Glutamatergic neuron (in vitro differentiated cells): ENCODE measurements at regions not wholly inside any gene's neighbourhood (a gene's known extent, or its start where the extent isn't known, plus 50 kb on each side); places are given as distances from the start of the nearest gene placed in this dataset.
"Not testable (repeated sequence)": the region's sequence is repeated elsewhere in the genome, so short reads cannot be mapped to it uniquely, and the experiment has no call there.

Experiments used
- DNase-seq: peaks from one replicate; pipeline ENCODE4 v3.0.0; 2022
- H3K27ac Mint-ChIP-seq: one replicate; pipeline ENCODE4 v1.8.0; 2020; ENCODE audit warnings: mild to moderate bottlenecking, mixed read lengths, inconsistent platforms; ENCODE audit not compliant: unreplicated experiment
- H3K27me3 Mint-ChIP-seq: one replicate; pipeline ENCODE4 v1.8.0; 2020; ENCODE audit warnings: mild to moderate bottlenecking, moderate library complexity, mixed read lengths, inconsistent platforms; ENCODE audit not compliant: unreplicated experiment
- H3K36me3 Mint-ChIP-seq: one replicate; pipeline ENCODE4 v1.8.0; 2020; ENCODE audit warnings: mild to moderate bottlenecking, mixed read lengths, inconsistent platforms; ENCODE audit not compliant: unreplicated experiment
- H3K4me1 Mint-ChIP-seq: one replicate; pipeline ENCODE4 v1.8.0; 2020; ENCODE audit warnings: mild to moderate bottlenecking, low read depth, mixed read lengths, inconsistent platforms; ENCODE audit not compliant: unreplicated experiment
- H3K4me3 Mint-ChIP-seq: one replicate; pipeline ENCODE4 v1.8.0; 2020; ENCODE audit warnings: mild to moderate bottlenecking, mixed read lengths, inconsistent platforms; ENCODE audit not compliant: unreplicated experiment
- H3K9me3 Mint-ChIP-seq: one replicate; pipeline ENCODE4 v1.8.0; 2020; ENCODE audit warnings: mild to moderate bottlenecking, moderate library complexity, mixed read lengths, inconsistent platforms; ENCODE audit not compliant: unreplicated experiment
- CTCF ChIP-seq: fragments of 200-600 bp; sonication (generic); IDR thresholded peaks from one replicate; pipeline ENCODE4 v1.5.0; 2021; ENCODE audit not compliant: partially characterized antibody, unreplicated experiment

GRCh38 chr1:172941471-172941870 is 109.3 kb downstream of the TNFSF18 start:
- H3K4me3 Mint-ChIP-seq = no peak overlapping the region
- no peaks in the 10 kb centered on the region for H3K4me1 Mint-ChIP-seq
- no peaks in the 10 kb centered on the region for H3K36me3 Mint-ChIP-seq
- H3K27me3 Mint-ChIP-seq = no peaks in the 10 kb centered on the region
- H3K9me3 Mint-ChIP-seq = no peaks in the 10 kb centered on the region
- no peak for DNase-seq
- TF ChIP-seq CTCF = no peak
- H3K27ac Mint-ChIP-seq = no peak overlapping the region

- Mint-ChIP-seq H3K4me3 (no peak overlapping the region), H3K27me3 (no peaks in the 10 kb centered on the region), H3K9me3 (no peaks in the 10 kb centered on the region), H3K4me1 (no peaks in the 10 kb centered on the region), H3K36me3 (no peaks in the 10 kb centered on the region), H3K27ac (no peak overlapping the region)
- DNase-seq = no peak
- TF ChIP-seq CTCF = no peak
These were observed 108.8 kb downstream of the TNFSF18 start for GRCh38 chr1:172941945-172942344.

- DNase-seq, H3K9me3 Mint-ChIP-seq, H3K4me3 Mint-ChIP-seq, H3K27me3 Mint-ChIP-seq, H3K27ac Mint-ChIP-seq, H3K36me3 Mint-ChIP-seq, H3K4me1 Mint-ChIP-seq: not testable (repeated sequence)
These were observed 107.6 kb downstream of the TNFSF18 start for GRCh38 chr1:172943138-172943537.

- Mint-ChIP-seq H3K27me3 (no peaks in the 10 kb centered on the region), H3K4me1 (no peaks in the 10 kb centered on the region), H3K27ac (no peak overlapping the region), H3K9me3 (no peaks in the 10 kb centered on the region), H3K36me3 (no peaks in the 10 kb centered on the region), H3K4me3 (no peak overlapping the region)
- DNase-seq = no peak
- TF ChIP-seq CTCF = no peak
These were observed 105.8 kb downstream of the TNFSF18 start for GRCh38 chr1:172944931-172945330.

GRCh38 chr1:172946814-172947507 is 103.8 kb downstream of the TNFSF18 start:
- no peaks in the 10 kb centered on the region for H3K4me1 Mint-ChIP-seq
- H3K9me3 Mint-ChIP-seq = no peaks in the 10 kb centered on the region
- no peak for DNase-seq
- no peak overlapping the region for H3K27ac Mint-ChIP-seq
- no peak overlapping the region for H3K4me3 Mint-ChIP-seq
- no peaks in the 10 kb centered on the region for H3K36me3 Mint-ChIP-seq
- H3K27me3 Mint-ChIP-seq = no peaks in the 10 kb centered on the region
- TF ChIP-seq CTCF = no peak

GRCh38 chr1:172948457-172948856 is 102.3 kb downstream of the TNFSF18 start:
- H3K4me3 Mint-ChIP-seq = no peak overlapping the region
- no peak for DNase-seq
- no peaks in the 10 kb centered on the region for H3K36me3 Mint-ChIP-seq
- TF ChIP-seq CTCF = no peak
- no peaks in the 10 kb centered on the region for H3K27me3 Mint-ChIP-seq
- H3K4me1 Mint-ChIP-seq = no peaks in the 10 kb centered on the region
- no peaks in the 10 kb centered on the region for H3K9me3 Mint-ChIP-seq
- no peak overlapping the region for H3K27ac Mint-ChIP-seq
